A549 (cell line): ENCODE measurements at regions not wholly inside any gene's neighbourhood (a gene's known extent, or its start where the extent isn't known, plus 50 kb on each side); places are given as distances from the start of the nearest gene placed in this dataset.

Source experiments
- CBX2 ChIP-seq: fragments of 200-600 bp; sonication (generic); IDR thresholded peaks from 2 replicates; pipeline ENCODE4 v1.6.1; 2016; ENCODE audit warnings: low read depth, mild to moderate bottlenecking, borderline replicate concordance
- CHD2 ChIP-seq: fragments of 150-350 bp; IDR thresholded peaks from 2 replicates; pipeline ENCODE4 v1.6.1; 2014; ENCODE audit warnings: low read length; ENCODE audit not compliant: partially characterized antibody
- CTCF ChIP-seq: fragments of >200 bp; sonication (Bioruptor Twin); formaldehyde crosslinking; IDR thresholded peaks from 3 replicates; pipeline ENCODE4 v1.5.1; 2016
- E2F6 ChIP-seq: IDR thresholded peaks from 2 replicates; pipeline ENCODE4 v1.6.1; 2012; ENCODE audit warnings: low read depth, borderline replicate concordance
- GATA3 ChIP-seq: IDR thresholded peaks from 2 replicates; pipeline ENCODE4 v1.6.1; 2012; ENCODE audit warnings: borderline replicate concordance
- JUN ChIP-seq, 2 experiments: fragments of >200 bp; sonication (Bioruptor Twin); formaldehyde crosslinking; IDR thresholded peaks; 2 replicates in 1 of 2; 3 replicates in 1 of 2; pipeline ENCODE4 v1.6.1; 2016 to 2017
- NFE2L2 ChIP-seq: fragments of 150-350 bp; conservative IDR thresholded peaks from 2 replicates; pipeline ENCODE4 v1.6.1; 2014; ENCODE audit warnings: low read length
- NPAS2 ChIP-seq: fragments of 250-450 bp; sonication (Bioruptor Pico); IDR thresholded peaks from 2 replicates; pipeline ENCODE4 v1.8.0; 2022; ENCODE audit warnings: mild to moderate bottlenecking, moderate library complexity, borderline replicate concordance
- PBX3 ChIP-seq: IDR thresholded peaks from 2 replicates; pipeline ENCODE4 v1.6.1; 2012
- RFX5 ChIP-seq: fragments of 450-650 bp; IDR thresholded peaks from 2 replicates; pipeline ENCODE4 v1.7.1; 2014; ENCODE audit warnings: antibody characterized with exemption, mild to moderate bottlenecking, moderate library complexity
- USF2 ChIP-seq: fragments of 450-650 bp; IDR thresholded peaks from 2 replicates; pipeline ENCODE4 v1.6.1; 2014; ENCODE audit warnings: antibody characterized with exemption
- ZFP36 ChIP-seq: fragments of 450-650 bp; IDR thresholded peaks from 2 replicates; pipeline ENCODE4 v1.6.1; 2014; ENCODE audit warnings: borderline replicate concordance; ENCODE audit not compliant: partially characterized antibody

GRCh38 chr21:31553926-31554325, 105.6 kb upstream of the SOD1 start:
- no peak for TF ChIP-seq PBX3
- no peak for TF ChIP-seq CTCF
- no peak for TF ChIP-seq USF2
- TF ChIP-seq CBX2: no peak
- TF ChIP-seq RFX5: no peak
- no peak for TF ChIP-seq E2F6
- TF ChIP-seq JUN (IDR thresholded peaks at IDR 0.05): no peak
- TF ChIP-seq ZFP36: no peak
- TF ChIP-seq CHD2: no peak
- TF ChIP-seq GATA3: no peak
- no peak for TF ChIP-seq NFE2L2
- no peak for TF ChIP-seq NPAS2 (CRISPR knock-in tag)
